WTC11 (cell line): ENCODE measurements at regions not wholly inside any gene's neighbourhood (a gene's known extent, or its start where the extent isn't known, plus 50 kb on each side); places are given as distances from the start of the nearest gene placed in this dataset.

Experiments used
- ATAC-seq: fragments of 200-7000 bp; cut with Tn5 transposase; 2 replicates; pipeline ENCODE4 v1.10.0; 2021; ENCODE audit warnings: mild to moderate bottlenecking, moderate library complexity
- CTCF ChIA-PET: fragments of 300-600 bp; sonication (Branson Sonifier 250); formaldehyde crosslinking; loops from one replicate; lab custom pipeline; 2021; ENCODE audit warnings: antibody characterized with exemption; lab: Charles Lee
- POLR2A ChIA-PET: fragments of 350-600 bp; sonication (Branson Sonifier 250); formaldehyde crosslinking; loops from one replicate; lab custom pipeline; 2021; ENCODE audit warnings: antibody characterized with exemption; lab: Charles Lee
- DNase-seq: peaks from one replicate; pipeline ENCODE4 v3.0.0; 2021; ENCODE audit warnings: low spot score
- H3K27ac Mint-ChIP-seq: 2 replicates; pipeline ENCODE4 v1.8.0; 2021; ENCODE audit warnings: mixed read lengths
- H3K27me3 Mint-ChIP-seq: 2 replicates; pipeline ENCODE4 v1.8.0; 2021; ENCODE audit warnings: low read depth, mild to moderate bottlenecking, moderate library complexity, mixed read lengths
- H3K36me3 Mint-ChIP-seq: 2 replicates; pipeline ENCODE4 v1.8.0; 2021; ENCODE audit warnings: mixed read lengths
- H3K4me1 Mint-ChIP-seq: 2 replicates; pipeline ENCODE4 v1.8.0; 2022; ENCODE audit warnings: mixed read lengths
- H3K4me3 Mint-ChIP-seq: 2 replicates; pipeline ENCODE4 v1.8.0; 2021; ENCODE audit warnings: mild to moderate bottlenecking, moderate library complexity, mixed read lengths
- H3K9me3 Mint-ChIP-seq: 2 replicates; pipeline ENCODE4 v1.8.0; 2021; ENCODE audit warnings: mixed read lengths
- CREM ChIP-seq: sonication (generic); formaldehyde crosslinking; IDR thresholded peaks from 2 replicates; pipeline ENCODE4 v1.8.1; 2022; ENCODE audit warnings: mild to moderate bottlenecking, missing genetic modification reagents, moderate library complexity
- FOXK1 ChIP-seq: sonication (generic); formaldehyde crosslinking; IDR thresholded peaks from 2 replicates; pipeline ENCODE4 v1.8.0; 2022; ENCODE audit warnings: mild to moderate bottlenecking, moderate library complexity, missing genetic modification reagents
- GRHL2 ChIP-seq: fragments of 250-450 bp; sonication (Bioruptor Pico); IDR thresholded peaks from 2 replicates; pipeline ENCODE4 v1.8.0; 2022; ENCODE audit warnings: mild to moderate bottlenecking, moderate library complexity; ENCODE audit not compliant: insufficient replicate concordance, severe bottlenecking
- MXD4 ChIP-seq: fragments of 250-450 bp; sonication (Bioruptor Pico); IDR thresholded peaks from 2 replicates; pipeline ENCODE4 v1.8.0; 2021; ENCODE audit warnings: mild to moderate bottlenecking, moderate library complexity, borderline replicate concordance
- RELA ChIP-seq: sonication (generic); formaldehyde crosslinking; IDR thresholded peaks from 2 replicates; pipeline ENCODE4 v1.8.1; 2022; ENCODE audit warnings: missing genetic modification reagents, mild to moderate bottlenecking, borderline replicate concordance
- ZNF416 ChIP-seq: fragments of 250-450 bp; sonication (Bioruptor Pico); IDR thresholded peaks from 2 replicates; pipeline ENCODE4 v1.9.0; 2021; ENCODE audit warnings: mild to moderate bottlenecking, inconsistent platforms
- ZNF423 ChIP-seq: fragments of 250-450 bp; sonication (Bioruptor Pico); IDR thresholded peaks from 2 replicates; pipeline ENCODE4 v2.1.2; 2022; ENCODE audit warnings: mild to moderate bottlenecking, moderate library complexity
- TF ChIP-seq, protein P1 (sequence below): sonication (generic); formaldehyde crosslinking; IDR thresholded peaks from 2 replicates; pipeline ENCODE4 v1.8.1; 2022; ENCODE audit warnings: missing genetic modification reagents, borderline replicate concordance
- TF ChIP-seq, protein P2 (sequence below): fragments of 250-450 bp; sonication (Bioruptor Pico); conservative IDR thresholded peaks from 2 replicates; pipeline ENCODE4 v1.9.0; 2021; ENCODE audit warnings: mild to moderate bottlenecking
- TF ChIP-seq, protein P3 (sequence below): fragments of 250-450 bp; sonication (Bioruptor Pico); IDR thresholded peaks from 2 replicates; pipeline ENCODE4 v1.9.0; 2021; ENCODE audit warnings: mild to moderate bottlenecking
- TF ChIP-seq, protein P4 (sequence below): sonication (generic); formaldehyde crosslinking; IDR thresholded peaks from 2 replicates; pipeline ENCODE4 v1.8.0; 2022; ENCODE audit warnings: mild to moderate bottlenecking, missing genetic modification reagents
- TF ChIP-seq, protein P5 (sequence below): sonication (generic); formaldehyde crosslinking; IDR thresholded peaks from 2 replicates; pipeline ENCODE4 v1.8.1; 2023; ENCODE audit warnings: mild to moderate bottlenecking, missing genetic modification reagents, borderline replicate concordance
- TF ChIP-seq, protein P6 (sequence below): fragments of 250-450 bp; sonication (Bioruptor Pico); IDR thresholded peaks from 2 replicates; pipeline ENCODE4 v2.1.2; 2022; ENCODE audit warnings: mild to moderate bottlenecking, moderate library complexity

DNA sequence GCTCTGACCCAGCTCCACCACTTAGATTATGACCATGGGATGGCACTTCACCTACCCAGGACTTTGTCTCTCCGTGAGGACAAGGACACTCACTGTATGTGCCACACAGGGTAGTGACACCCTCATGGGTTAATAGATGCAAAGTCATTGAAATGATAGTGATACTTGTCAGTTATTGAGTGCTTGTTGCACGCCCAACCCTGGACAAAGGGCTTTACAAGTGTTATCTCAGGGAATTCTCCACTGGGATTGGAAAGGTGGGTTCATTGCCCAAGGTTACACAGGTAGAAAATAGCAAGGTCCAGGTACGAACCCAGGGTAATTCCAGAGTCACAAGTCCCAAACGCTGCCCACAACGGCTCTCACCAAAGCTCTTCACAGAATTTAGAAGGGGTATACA, 158.2 kb downstream of the TRIM29 start:
- TF ChIP-seq, protein P1, sequence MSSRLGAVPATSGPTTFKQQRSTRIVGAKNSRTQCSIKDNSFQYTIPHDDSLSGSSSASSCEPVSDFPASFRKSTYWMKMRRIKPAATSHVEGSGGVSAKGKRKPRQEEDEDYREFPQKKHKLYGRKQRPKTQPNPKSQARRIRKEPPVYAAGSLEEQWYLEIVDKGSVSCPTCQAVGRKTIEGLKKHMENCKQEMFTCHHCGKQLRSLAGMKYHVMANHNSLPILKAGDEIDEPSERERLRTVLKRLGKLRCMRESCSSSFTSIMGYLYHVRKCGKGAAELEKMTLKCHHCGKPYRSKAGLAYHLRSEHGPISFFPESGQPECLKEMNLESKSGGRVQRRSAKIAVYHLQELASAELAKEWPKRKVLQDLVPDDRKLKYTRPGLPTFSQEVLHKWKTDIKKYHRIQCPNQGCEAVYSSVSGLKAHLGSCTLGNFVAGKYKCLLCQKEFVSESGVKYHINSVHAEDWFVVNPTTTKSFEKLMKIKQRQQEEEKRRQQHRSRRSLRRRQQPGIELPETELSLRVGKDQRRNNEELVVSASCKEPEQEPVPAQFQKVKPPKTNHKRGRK (CRISPR knock-in tag) = no peak
- TF ChIP-seq RELA = no peak
- TF ChIP-seq FOXK1 = no peak
- no peak for TF ChIP-seq ZNF423 (CRISPR knock-in tag)
- Mint-ChIP-seq H3K9me3 (no peaks in the 10 kb centered on the region), H3K4me3 (no peak overlapping the region), H3K27me3 (peaks cover 15% of the 10 kb centered on the region), H3K27ac (no peak overlapping the region), H3K36me3 (no peaks in the 10 kb centered on the region), H3K4me1 (peaks cover 15% of the 10 kb centered on the region)
- ChIA-PET CTCF (interaction anchor here (1.0 kb wide), 1 partner anchor 129 kb away, joined by 3 read pairs; no protein-coding TSS in a partner anchor), POLR2A (no interaction called here)
- ATAC-seq (no peak), DNase-seq (no peak)

DNA sequence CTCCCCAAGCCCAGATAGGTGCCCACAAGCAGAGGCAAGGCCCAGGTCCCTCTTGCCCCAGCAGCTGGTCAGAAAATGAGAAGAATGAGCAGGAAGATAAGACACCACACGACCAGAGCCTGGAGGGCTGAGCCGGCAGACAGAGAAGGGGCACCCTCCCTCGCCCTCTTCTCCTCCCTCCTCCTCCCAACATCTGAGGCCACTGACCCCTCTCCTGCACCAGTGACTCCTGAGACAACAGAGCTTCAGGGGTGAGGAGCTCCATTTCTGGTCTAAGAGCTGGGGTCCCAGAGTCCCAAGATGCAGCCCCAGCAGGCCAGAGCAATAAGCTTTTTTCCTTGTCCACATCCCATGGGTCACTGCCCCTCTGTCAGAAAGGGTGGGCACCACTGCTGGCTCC, 159.2 kb downstream of the TRIM29 start:
- ATAC-seq = no peak
- no peak overlapping the region for H3K4me3 Mint-ChIP-seq
- peaks cover 19% of the 10 kb centered on the region for H3K4me1 Mint-ChIP-seq
- TF ChIP-seq, protein P2, sequence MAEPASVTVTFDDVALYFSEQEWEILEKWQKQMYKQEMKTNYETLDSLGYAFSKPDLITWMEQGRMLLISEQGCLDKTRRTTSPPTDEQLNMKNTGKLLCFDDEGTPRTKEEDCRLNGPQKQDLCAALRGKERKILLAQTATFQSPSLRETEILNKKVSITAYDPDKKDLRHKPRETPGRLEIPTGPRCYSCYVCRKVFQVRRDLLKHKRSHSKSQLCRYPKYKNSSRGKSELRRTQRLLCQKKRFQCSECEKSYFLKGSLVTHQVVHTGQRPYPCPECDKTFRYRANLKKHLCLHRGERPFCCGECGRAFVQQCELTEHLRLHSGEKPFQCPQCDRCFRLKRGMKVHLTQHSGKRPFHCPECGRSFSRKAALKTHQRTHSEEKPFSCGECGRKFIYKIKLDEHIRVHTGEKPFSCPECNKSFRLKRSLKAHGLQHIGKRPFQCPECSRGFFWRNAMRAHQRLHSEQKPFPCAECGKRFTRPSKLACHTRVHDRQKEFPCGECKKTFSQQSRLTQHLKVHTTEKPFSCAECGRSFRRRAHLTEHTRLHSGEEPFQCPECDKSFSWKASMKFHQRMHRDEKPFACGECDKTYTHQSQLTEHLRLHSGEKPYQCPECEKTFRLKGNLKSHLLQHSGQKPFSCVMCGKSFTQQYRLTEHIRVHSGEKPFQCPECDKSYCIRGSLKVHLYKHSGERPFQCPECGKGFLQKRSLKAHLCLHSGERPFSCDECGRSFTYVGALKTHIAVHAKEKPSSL (CRISPR knock-in tag) = no peak
- TF ChIP-seq CREM (CRISPR knock-in tag) = no peak
- DNase-seq = no peak
- ChIA-PET POLR2A (no interaction called here), CTCF (interaction anchor here (1.0 kb wide), 1 partner anchor 130 kb away, joined by 3 read pairs; no protein-coding TSS in a partner anchor)
- H3K27ac Mint-ChIP-seq = no peak overlapping the region
- H3K9me3 Mint-ChIP-seq = no peaks in the 10 kb centered on the region
- H3K36me3 Mint-ChIP-seq = no peaks in the 10 kb centered on the region
- H3K27me3 Mint-ChIP-seq = peaks cover 18% of the 10 kb centered on the region

DNA sequence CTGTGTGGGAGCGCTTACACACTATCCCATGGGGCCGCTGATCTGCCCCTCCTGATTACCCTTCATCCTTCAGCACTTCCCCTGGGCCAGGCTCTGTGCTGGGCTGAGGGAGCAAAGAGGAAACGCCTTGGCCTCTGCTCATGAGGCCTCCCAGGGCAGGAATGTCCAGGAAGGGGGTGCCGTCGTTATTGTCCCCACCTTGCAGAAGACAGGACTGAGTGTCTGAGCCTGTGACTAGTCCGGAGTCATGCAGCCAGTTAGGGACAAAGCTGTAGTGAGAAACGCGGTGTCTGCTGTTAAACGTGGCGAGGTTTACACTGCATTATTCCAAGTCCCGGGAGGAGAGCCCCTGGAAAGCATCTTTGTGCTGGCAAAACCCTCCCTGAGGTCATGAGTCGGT, 160.0 kb downstream of the TRIM29 start:
- ATAC-seq (no peak), DNase-seq (no peak)
- Mint-ChIP-seq H3K9me3 (no peaks in the 10 kb centered on the region), H3K27ac (no peak overlapping the region), H3K27me3 (peaks cover 15% of the 10 kb centered on the region), H3K36me3 (no peaks in the 10 kb centered on the region), H3K4me1 (peaks cover 18% of the 10 kb centered on the region), H3K4me3 (no peak overlapping the region)
- ChIA-PET POLR2A (no interaction called here), CTCF (no interaction called here)
- TF ChIP-seq GRHL2 (no peak), MXD4 (CRISPR knock-in tag) (no peak), ZNF416 (no peak)
- TF ChIP-seq, protein P3, sequence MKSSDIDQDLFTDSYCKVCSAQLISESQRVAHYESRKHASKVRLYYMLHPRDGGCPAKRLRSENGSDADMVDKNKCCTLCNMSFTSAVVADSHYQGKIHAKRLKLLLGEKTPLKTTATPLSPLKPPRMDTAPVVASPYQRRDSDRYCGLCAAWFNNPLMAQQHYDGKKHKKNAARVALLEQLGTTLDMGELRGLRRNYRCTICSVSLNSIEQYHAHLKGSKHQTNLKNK = no peak
- TF ChIP-seq, protein P4, sequence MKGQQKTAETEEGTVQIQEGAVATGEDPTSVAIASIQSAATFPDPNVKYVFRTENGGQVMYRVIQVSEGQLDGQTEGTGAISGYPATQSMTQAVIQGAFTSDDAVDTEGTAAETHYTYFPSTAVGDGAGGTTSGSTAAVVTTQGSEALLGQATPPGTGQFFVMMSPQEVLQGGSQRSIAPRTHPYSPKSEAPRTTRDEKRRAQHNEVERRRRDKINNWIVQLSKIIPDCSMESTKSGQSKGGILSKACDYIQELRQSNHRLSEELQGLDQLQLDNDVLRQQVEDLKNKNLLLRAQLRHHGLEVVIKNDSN = no peak
- TF ChIP-seq, protein P5, sequence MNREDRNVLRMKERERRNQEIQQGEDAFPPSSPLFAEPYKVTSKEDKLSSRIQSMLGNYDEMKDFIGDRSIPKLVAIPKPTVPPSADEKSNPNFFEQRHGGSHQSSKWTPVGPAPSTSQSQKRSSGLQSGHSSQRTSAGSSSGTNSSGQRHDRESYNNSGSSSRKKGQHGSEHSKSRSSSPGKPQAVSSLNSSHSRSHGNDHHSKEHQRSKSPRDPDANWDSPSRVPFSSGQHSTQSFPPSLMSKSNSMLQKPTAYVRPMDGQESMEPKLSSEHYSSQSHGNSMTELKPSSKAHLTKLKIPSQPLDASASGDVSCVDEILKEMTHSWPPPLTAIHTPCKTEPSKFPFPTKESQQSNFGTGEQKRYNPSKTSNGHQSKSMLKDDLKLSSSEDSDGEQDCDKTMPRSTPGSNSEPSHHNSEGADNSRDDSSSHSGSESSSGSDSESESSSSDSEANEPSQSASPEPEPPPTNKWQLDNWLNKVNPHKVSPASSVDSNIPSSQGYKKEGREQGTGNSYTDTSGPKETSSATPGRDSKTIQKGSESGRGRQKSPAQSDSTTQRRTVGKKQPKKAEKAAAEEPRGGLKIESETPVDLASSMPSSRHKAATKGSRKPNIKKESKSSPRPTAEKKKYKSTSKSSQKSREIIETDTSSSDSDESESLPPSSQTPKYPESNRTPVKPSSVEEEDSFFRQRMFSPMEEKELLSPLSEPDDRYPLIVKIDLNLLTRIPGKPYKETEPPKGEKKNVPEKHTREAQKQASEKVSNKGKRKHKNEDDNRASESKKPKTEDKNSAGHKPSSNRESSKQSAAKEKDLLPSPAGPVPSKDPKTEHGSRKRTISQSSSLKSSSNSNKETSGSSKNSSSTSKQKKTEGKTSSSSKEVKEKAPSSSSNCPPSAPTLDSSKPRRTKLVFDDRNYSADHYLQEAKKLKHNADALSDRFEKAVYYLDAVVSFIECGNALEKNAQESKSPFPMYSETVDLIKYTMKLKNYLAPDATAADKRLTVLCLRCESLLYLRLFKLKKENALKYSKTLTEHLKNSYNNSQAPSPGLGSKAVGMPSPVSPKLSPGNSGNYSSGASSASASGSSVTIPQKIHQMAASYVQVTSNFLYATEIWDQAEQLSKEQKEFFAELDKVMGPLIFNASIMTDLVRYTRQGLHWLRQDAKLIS (CRISPR knock-in tag) = no peak
- TF ChIP-seq, protein P6, sequence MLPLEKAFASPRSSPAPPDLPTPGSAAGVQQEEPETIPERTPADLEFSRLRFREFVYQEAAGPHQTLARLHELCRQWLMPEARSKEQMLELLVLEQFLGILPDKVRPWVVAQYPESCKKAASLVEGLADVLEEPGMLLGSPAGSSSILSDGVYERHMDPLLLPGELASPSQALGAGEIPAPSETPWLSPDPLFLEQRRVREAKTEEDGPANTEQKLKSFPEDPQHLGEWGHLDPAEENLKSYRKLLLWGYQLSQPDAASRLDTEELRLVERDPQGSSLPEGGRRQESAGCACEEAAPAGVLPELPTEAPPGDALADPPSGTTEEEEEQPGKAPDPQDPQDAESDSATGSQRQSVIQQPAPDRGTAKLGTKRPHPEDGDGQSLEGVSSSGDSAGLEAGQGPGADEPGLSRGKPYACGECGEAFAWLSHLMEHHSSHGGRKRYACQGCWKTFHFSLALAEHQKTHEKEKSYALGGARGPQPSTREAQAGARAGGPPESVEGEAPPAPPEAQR (CRISPR knock-in tag) = no peak
- TF ChIP-seq, all 79 proteins: peak for 0
